ENCODE measurements at regions not wholly inside any gene's neighbourhood (a gene's known extent, or its start where the extent isn't known, plus 50 kb on each side); places are given as distances from the start of the nearest gene placed in this dataset.

DNA sequence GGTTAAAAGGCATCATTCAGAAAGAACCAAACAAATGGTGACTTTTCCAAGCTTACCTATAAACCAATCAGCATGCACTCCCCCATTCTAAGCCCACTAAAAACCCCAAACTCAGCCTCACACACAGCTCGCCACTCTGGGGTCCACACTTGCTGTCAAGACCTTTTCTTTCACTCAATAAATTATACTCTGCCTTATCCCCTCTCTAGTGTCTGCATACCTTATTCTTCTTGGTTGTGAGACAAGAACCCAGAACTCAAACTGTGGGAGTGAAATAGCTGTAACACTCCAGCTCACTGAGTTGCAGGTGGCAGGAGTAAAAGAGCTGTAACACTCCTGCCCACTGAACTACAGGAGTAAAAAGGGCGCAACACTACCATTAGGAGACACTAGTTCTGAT lies 559.0 kb downstream of the TBC1D4 start:
- H3K9me3 Mint-ChIP-seq: peaks cover 0 to 21% (median 9%) of the 10 kb centered on the region in 7 donors
- DNase-seq (no peak), ATAC-seq (ENCODE audit: low read depth in 2 of 2) (no peak)
- H3K27me3 Mint-ChIP-seq: no peaks in the 10 kb centered on the region
- H3K27ac Mint-ChIP-seq: no peak overlapping the region
- no peaks in the 10 kb centered on the region for H3K4me1 Mint-ChIP-seq
- H3K4me3 Mint-ChIP-seq: peak overlapping the region in 1 of 8 donors; percentile 66
- no peaks in the 10 kb centered on the region for H3K36me3 Mint-ChIP-seq

DNA sequence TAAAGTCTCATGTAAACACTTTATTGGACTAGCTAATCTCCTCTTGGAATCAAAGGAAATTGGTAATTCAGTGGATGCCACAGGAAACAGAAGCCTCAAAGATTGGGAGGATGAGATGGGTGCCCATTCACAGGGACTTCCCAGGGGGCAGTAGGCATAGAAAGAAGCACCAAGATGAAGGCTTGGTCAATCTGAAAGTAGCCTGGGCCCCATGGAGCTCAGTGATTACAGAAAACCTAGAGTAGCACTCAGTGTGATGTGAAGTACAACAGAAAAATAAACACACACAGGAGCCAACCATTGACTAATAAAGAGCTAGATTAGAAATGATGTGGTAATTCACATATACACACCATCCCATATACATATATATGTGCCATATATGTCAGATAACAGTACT lies 560.6 kb downstream of the TBC1D4 start:
- no peaks in the 10 kb centered on the region for H3K4me1 Mint-ChIP-seq
- no peak overlapping the region for H3K27ac Mint-ChIP-seq
- ATAC-seq (ENCODE audit: low read depth in 2 of 2) (no peak), DNase-seq (no peak)
- H3K4me3 Mint-ChIP-seq: no peak overlapping the region
- no peaks in the 10 kb centered on the region for H3K36me3 Mint-ChIP-seq
- peaks cover 0 to 13% (median 7%) of the 10 kb centered on the region in 7 donors for H3K9me3 Mint-ChIP-seq
- no peaks in the 10 kb centered on the region for H3K27me3 Mint-ChIP-seq

DNA sequence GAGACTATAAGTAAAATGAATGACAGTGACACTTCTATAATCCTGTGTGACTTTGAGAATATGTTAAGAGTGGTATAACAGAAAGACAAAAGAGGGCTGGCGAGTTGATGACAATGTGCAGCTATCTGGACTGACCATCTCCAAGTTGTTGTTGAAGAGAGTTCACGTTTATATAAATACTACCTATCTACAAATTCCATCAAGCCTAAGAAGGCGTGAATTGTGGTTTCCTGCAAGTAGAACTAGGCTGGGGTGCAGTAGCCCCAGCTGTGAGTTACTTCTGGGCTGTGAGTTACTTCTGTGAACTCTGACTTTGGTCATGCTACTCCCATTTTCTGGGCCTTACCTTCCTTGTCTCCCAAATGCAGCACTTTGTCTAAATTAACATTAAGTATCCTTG lies 561.0 kb downstream of the TBC1D4 start:
- Mint-ChIP-seq H3K27me3 (no peaks in the 10 kb centered on the region), H3K4me3 (no peak overlapping the region), H3K9me3 (peaks cover 0 to 10% (median 7%) of the 10 kb centered on the region in 7 donors), H3K36me3 (no peaks in the 10 kb centered on the region), H3K4me1 (no peaks in the 10 kb centered on the region), H3K27ac (peak overlapping the region in 1 of 6 donors; percentile 34)
- DNase-seq: no peak
- no peak for ATAC-seq (ENCODE audit: low read depth in 2 of 2)

DNA sequence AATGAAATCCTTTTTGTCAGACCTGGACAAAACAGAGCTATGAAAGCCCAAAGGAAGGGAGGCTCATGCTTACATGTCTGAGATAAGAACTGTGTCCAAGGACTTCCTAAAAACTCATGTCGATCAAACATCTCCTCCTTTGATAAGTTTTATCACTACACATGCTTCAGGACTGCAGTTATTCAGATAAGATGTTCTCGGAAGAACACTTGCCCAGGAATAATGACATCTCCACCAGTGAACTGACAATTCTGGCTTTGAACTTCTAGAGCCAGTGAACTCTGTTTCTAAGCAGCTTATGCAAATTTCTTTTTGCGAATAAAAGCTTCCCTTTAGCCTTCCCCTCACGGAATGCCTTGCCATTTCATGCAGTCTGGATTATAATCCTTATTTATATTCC lies 561.6 kb downstream of the TBC1D4 start:
- H3K4me3 Mint-ChIP-seq: no peak overlapping the region
- no peaks in the 10 kb centered on the region for H3K27me3 Mint-ChIP-seq
- no peak for ATAC-seq (ENCODE audit: low read depth in 2 of 2)
- H3K9me3 Mint-ChIP-seq: peaks cover 0 to 9% (median 7%) of the 10 kb centered on the region in 7 donors
- no peak overlapping the region for H3K27ac Mint-ChIP-seq
- no peak for DNase-seq
- no peaks in the 10 kb centered on the region for H3K4me1 Mint-ChIP-seq
- no peaks in the 10 kb centered on the region for H3K36me3 Mint-ChIP-seq

- Mint-ChIP-seq H3K4me3 (no peak overlapping the region), H3K27ac (no peak overlapping the region), H3K27me3 (no peaks in the 10 kb centered on the region), H3K36me3 (no peaks in the 10 kb centered on the region), H3K9me3 (peaks cover 0 to 8% (median 4%) of the 10 kb centered on the region in 7 donors), H3K4me1 (no peaks in the 10 kb centered on the region)
- ATAC-seq (ENCODE audit: low read depth in 2 of 2) (no peak), DNase-seq (no peak)
Measured at GRCh38 chr13:74919914-74920313, 562.1 kb downstream of the TBC1D4 start.

DNA sequence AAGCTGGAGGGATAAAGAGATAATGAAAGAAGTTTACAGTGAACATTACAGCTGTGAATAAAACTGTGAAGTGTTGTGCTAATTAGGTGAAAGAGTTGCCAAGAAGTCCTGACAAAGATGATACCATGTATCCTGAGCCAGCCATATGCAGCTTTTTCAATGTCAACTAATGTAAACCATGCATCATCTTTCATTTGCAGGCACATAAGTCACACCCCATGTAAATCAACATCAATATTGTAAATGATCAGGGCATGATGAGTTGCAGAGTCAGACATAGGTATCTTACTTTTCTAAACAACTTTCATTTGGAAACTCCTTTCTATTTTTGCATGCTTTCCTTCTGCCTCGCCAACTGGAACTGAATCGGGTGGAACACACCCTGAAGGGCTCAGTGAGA lies 569.1 kb downstream of the TBC1D4 start:
- ATAC-seq (ENCODE audit: low read depth in 2 of 2) (no peak), DNase-seq (no peak)
- no peaks in the 10 kb centered on the region for H3K27me3 Mint-ChIP-seq
- no peaks in the 10 kb centered on the region for H3K36me3 Mint-ChIP-seq
- H3K4me1 Mint-ChIP-seq: no peaks in the 10 kb centered on the region
- no peak overlapping the region for H3K27ac Mint-ChIP-seq
- no peak overlapping the region for H3K4me3 Mint-ChIP-seq
- H3K9me3 Mint-ChIP-seq: peaks cover 0 to 7% (median 0%) of the 10 kb centered on the region in 7 donors

- Mint-ChIP-seq H3K4me3 (no peak overlapping the region), H3K27me3 (no peaks in the 10 kb centered on the region), H3K27ac (no peak overlapping the region), H3K36me3 (no peaks in the 10 kb centered on the region), H3K4me1 (no peaks in the 10 kb centered on the region), H3K9me3 (peaks cover 0 to 7% (median 0%) of the 10 kb centered on the region in 7 donors)
- ATAC-seq (ENCODE audit: low read depth in 2 of 2) (no peak), DNase-seq (no peak)
Measured at GRCh38 chr13:74910415-74910814, 571.6 kb downstream of the TBC1D4 start.

GRCh38 chr13:74907788-74908187 lies 574.2 kb downstream of the TBC1D4 start:
- no peak overlapping the region for H3K4me3 Mint-ChIP-seq
- no peaks in the 10 kb centered on the region for H3K27me3 Mint-ChIP-seq
- H3K4me1 Mint-ChIP-seq: no peaks in the 10 kb centered on the region
- ATAC-seq (ENCODE audit: low read depth in 2 of 2): no peak
- no peak overlapping the region for H3K27ac Mint-ChIP-seq
- DNase-seq: no peak
- H3K9me3 Mint-ChIP-seq: peaks cover 0 to 7% (median 0%) of the 10 kb centered on the region in 7 donors
- H3K36me3 Mint-ChIP-seq: no peaks in the 10 kb centered on the region

DNA sequence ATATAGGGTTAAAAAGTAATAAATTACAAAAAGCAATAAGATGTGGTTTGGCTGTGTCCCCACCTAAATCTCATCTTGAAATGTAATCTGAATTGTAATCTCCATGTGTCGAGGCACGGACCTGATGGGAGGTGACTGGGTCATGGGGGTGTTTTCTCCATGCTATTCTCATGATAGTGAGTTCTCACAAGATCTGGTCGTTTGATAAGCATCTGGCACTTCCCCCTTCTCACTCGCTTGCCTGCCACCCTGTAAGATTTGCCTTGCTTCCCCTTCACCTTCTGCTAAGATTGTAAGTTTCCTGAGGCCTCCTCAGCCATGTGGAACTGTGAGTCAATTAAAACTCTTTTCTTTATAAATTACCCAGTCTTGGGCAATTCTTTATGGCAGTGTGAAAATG lies 577.4 kb downstream of the TBC1D4 start:
- no peak for ATAC-seq (ENCODE audit: low read depth in 2 of 2)
- no peaks in the 10 kb centered on the region for H3K4me1 Mint-ChIP-seq
- no peaks in the 10 kb centered on the region for H3K36me3 Mint-ChIP-seq
- no peak overlapping the region for H3K27ac Mint-ChIP-seq
- DNase-seq: no peak
- no peaks in the 10 kb centered on the region for H3K27me3 Mint-ChIP-seq
- no peak overlapping the region for H3K4me3 Mint-ChIP-seq
- H3K9me3 Mint-ChIP-seq: peaks cover 0 to 3% (median 0%) of the 10 kb centered on the region in 7 donors

DNA sequence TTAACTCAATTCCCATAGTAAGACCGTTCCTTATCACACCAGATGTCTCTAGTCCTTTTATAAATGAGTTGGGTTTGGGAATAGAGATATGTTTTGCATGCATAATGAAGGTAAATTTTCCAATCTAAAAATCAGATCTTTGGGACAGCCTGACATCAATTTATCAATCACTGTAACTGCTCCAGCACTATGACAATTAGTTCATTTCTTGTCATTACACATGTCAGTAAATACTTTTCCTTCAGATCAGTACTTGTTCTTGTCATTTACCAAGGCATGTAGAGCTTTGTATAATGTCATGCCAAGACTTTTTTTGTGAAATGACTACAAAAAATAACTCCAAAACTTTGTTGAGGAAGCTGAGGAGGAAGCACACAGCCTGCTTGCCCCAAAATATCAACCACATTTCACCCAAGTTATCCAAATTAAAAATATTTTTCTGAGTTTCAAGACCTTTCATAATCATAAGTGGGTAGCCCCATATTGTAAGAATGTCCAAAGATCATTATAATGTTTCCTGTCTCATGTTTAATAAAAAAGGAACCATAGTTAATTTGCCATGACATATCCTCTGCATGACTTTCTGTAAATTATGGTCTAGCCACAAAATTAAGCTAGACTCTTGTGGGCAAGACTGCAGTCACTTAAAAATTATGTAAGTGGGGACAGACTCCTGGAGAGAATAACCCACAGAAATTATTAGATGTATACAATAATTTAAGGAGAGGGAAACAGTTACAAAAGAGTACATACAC lies 586.8 kb downstream of the TBC1D4 start:
- Mint-ChIP-seq H3K27me3 (no peaks in the 10 kb centered on the region), H3K27ac (no peak overlapping the region), H3K4me1 (no peaks in the 10 kb centered on the region), H3K4me3 (no peak overlapping the region), H3K36me3 (no peaks in the 10 kb centered on the region), H3K9me3 (no peaks in the 10 kb centered on the region)
- ATAC-seq (ENCODE audit: low read depth in 2 of 2) (no peak), DNase-seq (no peak)

DNA sequence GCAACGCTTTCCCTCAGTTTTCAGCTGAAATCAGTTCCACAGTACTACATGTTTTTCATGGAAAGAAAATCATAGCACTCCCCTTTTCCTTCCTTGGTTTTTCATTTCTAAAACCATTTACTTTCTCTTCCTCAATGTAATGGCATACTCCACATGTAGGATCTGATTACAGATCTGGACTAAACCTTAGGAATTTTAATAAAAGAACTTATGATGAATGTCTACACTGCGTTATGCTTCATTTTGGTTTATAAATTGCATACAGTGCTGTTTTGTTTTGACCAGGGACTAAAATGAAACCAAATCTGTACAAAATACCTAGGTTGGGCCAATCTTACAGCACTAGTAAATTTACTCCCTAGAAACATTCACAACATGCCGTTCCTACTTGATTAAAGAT lies 589.9 kb downstream of the TBC1D4 start:
- Mint-ChIP-seq H3K4me1 (no peaks in the 10 kb centered on the region), H3K27ac (no peak overlapping the region), H3K36me3 (no peaks in the 10 kb centered on the region), H3K4me3 (no peak overlapping the region), H3K9me3 (no peaks in the 10 kb centered on the region), H3K27me3 (no peaks in the 10 kb centered on the region)
- DNase-seq (no peak), ATAC-seq (ENCODE audit: low read depth in 2 of 2) (no peak)

- no peak for ATAC-seq (ENCODE audit: low read depth in 2 of 2)
Measured at GRCh38 chr13:74891610-74892009, 590.4 kb downstream of the TBC1D4 start.

DNA sequence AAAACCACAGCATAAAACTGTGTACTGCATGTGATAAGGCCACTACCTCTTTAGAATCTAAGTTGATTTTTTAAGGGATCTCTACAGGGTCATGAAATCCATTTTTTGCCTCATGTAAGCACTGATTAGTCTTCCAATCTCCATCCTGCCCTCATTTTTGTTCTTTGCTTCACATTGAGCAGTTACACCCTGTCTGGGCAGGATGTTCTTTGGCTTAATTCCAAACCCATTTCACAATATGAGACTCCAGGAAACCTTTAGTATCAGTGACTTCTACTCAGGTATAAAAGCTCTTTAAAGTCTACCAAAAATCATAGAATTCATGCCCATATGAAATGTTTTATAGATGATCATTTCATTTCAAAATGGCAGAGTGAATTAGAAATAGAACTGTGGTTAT lies 592.6 kb downstream of the TBC1D4 start:
- H3K4me3 Mint-ChIP-seq: no peak overlapping the region
- H3K9me3 Mint-ChIP-seq: no peaks in the 10 kb centered on the region
- H3K27ac Mint-ChIP-seq: no peak overlapping the region
- no peaks in the 10 kb centered on the region for H3K27me3 Mint-ChIP-seq
- H3K36me3 Mint-ChIP-seq: no peaks in the 10 kb centered on the region
- DNase-seq: no peak
- ATAC-seq (ENCODE audit: low read depth in 2 of 2): no peak
- H3K4me1 Mint-ChIP-seq: no peaks in the 10 kb centered on the region

More at GRCh38 chr13:74891610-74892009, 590.4 kb downstream of the TBC1D4 start:
- H3K36me3 Mint-ChIP-seq: no peaks in the 10 kb centered on the region
- H3K27ac Mint-ChIP-seq: no peak overlapping the region
- no peak for DNase-seq
- H3K4me1 Mint-ChIP-seq: no peaks in the 10 kb centered on the region
- no peaks in the 10 kb centered on the region for H3K9me3 Mint-ChIP-seq
- no peaks in the 10 kb centered on the region for H3K27me3 Mint-ChIP-seq
- H3K4me3 Mint-ChIP-seq: no peak overlapping the region

DNA sequence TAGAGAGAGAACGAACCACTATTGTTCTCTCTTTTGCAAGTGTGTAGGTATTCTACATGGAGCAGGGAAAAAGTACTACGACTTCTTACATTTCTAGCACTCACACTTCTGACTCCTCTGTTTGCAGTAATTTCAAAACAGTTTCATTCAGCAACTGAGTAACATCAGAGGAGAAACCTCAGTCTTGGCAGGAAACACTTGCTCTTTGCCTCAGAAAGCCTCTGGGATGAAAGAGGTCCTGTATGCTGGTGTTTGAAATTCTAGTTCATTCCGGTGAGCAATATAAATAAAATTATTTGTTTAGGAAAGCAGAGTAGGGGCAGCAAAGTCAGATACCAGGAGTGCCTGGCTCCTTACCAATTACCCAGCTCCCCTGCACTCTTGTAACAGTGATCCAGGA lies 595.5 kb downstream of the TBC1D4 start:
- H3K36me3 Mint-ChIP-seq: no peaks in the 10 kb centered on the region
- no peaks in the 10 kb centered on the region for H3K4me1 Mint-ChIP-seq

DNA sequence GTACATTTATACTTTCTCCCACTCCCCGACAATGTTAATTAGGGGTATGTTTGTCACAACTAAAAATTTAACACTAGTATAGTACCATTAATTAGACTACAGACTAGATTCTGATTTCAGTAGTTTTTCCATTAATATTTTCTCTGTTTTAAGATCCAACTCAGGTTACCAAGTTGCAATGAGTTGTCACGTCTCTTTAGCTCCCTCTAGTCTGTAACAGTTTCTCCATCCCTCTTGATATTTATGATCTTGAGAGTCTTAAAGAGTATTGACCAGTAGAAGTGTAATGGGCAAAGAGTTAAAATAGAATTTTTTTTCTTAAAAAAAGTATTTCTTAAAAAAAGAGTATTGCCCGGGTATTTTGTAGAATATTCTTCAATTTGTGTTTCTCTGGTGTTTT lies 598.1 kb downstream of the TBC1D4 start:
- DNase-seq (no peak), ATAC-seq (ENCODE audit: low read depth in 2 of 2) (no peak)
- no peaks in the 10 kb centered on the region for H3K36me3 Mint-ChIP-seq
- H3K9me3 Mint-ChIP-seq: peaks cover 2 to 12% (median 9%) of the 10 kb centered on the region in 7 donors
- H3K27ac Mint-ChIP-seq: no peak overlapping the region
- no peak overlapping the region for H3K4me3 Mint-ChIP-seq
- H3K27me3 Mint-ChIP-seq: no peaks in the 10 kb centered on the region
- H3K4me1 Mint-ChIP-seq: no peaks in the 10 kb centered on the region

More for the DNA sequence above, 595.5 kb downstream of the TBC1D4 start:
- no peak for DNase-seq
- H3K4me3 Mint-ChIP-seq: no peak overlapping the region
- peaks cover 0 to 3% (median 0%) of the 10 kb centered on the region in 7 donors for H3K9me3 Mint-ChIP-seq
- no peaks in the 10 kb centered on the region for H3K27me3 Mint-ChIP-seq
- no peak overlapping the region for H3K27ac Mint-ChIP-seq
- ATAC-seq (ENCODE audit: low read depth in 2 of 2): no peak
